Right lobe of liver (tissue), 4 donors: ENCODE measurements at regions not wholly inside any gene's neighbourhood (a gene's known extent, or its start where the extent isn't known, plus 50 kb on each side); places are given as distances from the start of the nearest gene placed in this dataset.

Experiments used
- POLR2A ChIP-seq: fragments of 450-650 bp; IDR thresholded peaks from one replicate; pipeline ENCODE4 v1.6.1; 2017; ENCODE audit warnings: antibody characterized with exemption, mild to moderate bottlenecking
- TF ChIP-seq, protein P1 (sequence below), 4 donors: fragments of 200-600 bp in 3 of 4; fragments of 450-650 bp in 1 of 4; IDR thresholded peaks; one replicate each; pipeline versions ENCODE4 v1.5.1 to v1.8.0; 2016 to 2022; ENCODE audit warnings: antibody characterized with exemption in 4 of 4, mild to moderate bottlenecking in 2 of 4
- donor health status: DM: no; HTN: no; CAD: no.
- donor health status: DM: no; HTN: no; CAD: no.
- donor health status: DM: no; HTN: yes; CAD: no.

- TF ChIP-seq, protein P1, sequence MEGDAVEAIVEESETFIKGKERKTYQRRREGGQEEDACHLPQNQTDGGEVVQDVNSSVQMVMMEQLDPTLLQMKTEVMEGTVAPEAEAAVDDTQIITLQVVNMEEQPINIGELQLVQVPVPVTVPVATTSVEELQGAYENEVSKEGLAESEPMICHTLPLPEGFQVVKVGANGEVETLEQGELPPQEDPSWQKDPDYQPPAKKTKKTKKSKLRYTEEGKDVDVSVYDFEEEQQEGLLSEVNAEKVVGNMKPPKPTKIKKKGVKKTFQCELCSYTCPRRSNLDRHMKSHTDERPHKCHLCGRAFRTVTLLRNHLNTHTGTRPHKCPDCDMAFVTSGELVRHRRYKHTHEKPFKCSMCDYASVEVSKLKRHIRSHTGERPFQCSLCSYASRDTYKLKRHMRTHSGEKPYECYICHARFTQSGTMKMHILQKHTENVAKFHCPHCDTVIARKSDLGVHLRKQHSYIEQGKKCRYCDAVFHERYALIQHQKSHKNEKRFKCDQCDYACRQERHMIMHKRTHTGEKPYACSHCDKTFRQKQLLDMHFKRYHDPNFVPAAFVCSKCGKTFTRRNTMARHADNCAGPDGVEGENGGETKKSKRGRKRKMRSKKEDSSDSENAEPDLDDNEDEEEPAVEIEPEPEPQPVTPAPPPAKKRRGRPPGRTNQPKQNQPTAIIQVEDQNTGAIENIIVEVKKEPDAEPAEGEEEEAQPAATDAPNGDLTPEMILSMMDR (IDR thresholded peaks at IDR 0.05): no peak
- no peak for TF ChIP-seq POLR2A
These were observed 132.9 kb upstream of the ANK3 start for GRCh38 chr10:60522617-60523016.
